Sigmoid colon (tissue), 6 donors: ENCODE measurements at regions not wholly inside any gene's neighbourhood (a gene's known extent, or its start where the extent isn't known, plus 50 kb on each side); places are given as distances from the start of the nearest gene placed in this dataset.
A peak's percentile ranks its signal among the peaks of the same experiment; 100 is the strongest.

ENCODE experiments used
- DNase-seq: peaks from one replicate; pipeline ENCODE4 v3.0.0-alpha.2; 2019
- H3K27ac ChIP-seq, 4 donors: fragments of 200-600 bp; sonication (generic); one replicate each; pipeline ENCODE4 v1.5.1; 2016 to 2019; ENCODE audit warnings: mild to moderate bottlenecking in 1 of 4
- H3K27me3 ChIP-seq, 3 donors: fragments of 200-600 bp; sonication (generic); one replicate each; pipeline ENCODE4 v1.5.1; 2019; ENCODE audit warnings: mild to moderate bottlenecking in 1 of 3
- H3K36me3 ChIP-seq, 4 donors: fragments of 200-600 bp; sonication (generic); one replicate each; pipeline ENCODE4 v1.5.1; 2016 to 2019
- H3K4me1 ChIP-seq, 4 donors: fragments of 200-600 bp; sonication (generic); one replicate each; pipeline ENCODE4 v1.5.1; 2017 to 2019
- H3K4me3 ChIP-seq, 4 donors: fragments of 200-600 bp; sonication (generic); one replicate each; pipeline ENCODE4 v1.5.1; 2017 to 2019; ENCODE audit warnings: mild to moderate bottlenecking in 2 of 4, moderate library complexity in 1 of 4
- H3K9me3 ChIP-seq, 4 donors: fragments of 200-600 bp in 3 of 4; sonication (generic) in 3 of 4; one replicate each; pipeline versions ENCODE4 v1.5.1 to v1.6.1; 2013 to 2019
- CTCF ChIP-seq, 4 experiments: fragments of 450-650 bp in 3 of 4; fragments of 200-600 bp in 1 of 4; IDR thresholded peaks; one replicate each; pipeline ENCODE4 v1.5.1; 2016 to 2019; ENCODE audit warnings: antibody characterized with exemption in 4 of 4, mild to moderate bottlenecking in 3 of 4, moderate library complexity in 2 of 4
- EP300 ChIP-seq, 4 donors: sonication (generic); formaldehyde crosslinking; IDR thresholded peaks; one replicate each; pipeline ENCODE4 v1.6.1; 2017; ENCODE audit warnings: antibody characterized with exemption in 4 of 4
- POLR2A ChIP-seq, 2 donors: fragments of 450-650 bp; IDR thresholded peaks; one replicate each; pipeline ENCODE4 v1.6.1; 2016; ENCODE audit warnings: antibody characterized with exemption in 2 of 2, mild to moderate bottlenecking in 2 of 2, moderate library complexity in 2 of 2
- POLR2AphosphoS5 ChIP-seq, 4 donors: sonication (generic); formaldehyde crosslinking; IDR thresholded peaks; one replicate each; pipeline ENCODE4 v1.6.1; 2017; ENCODE audit warnings: antibody characterized with exemption in 4 of 4
- WGBS, 2 donors: extraction: QIAGEN DNeasy Blood & Tissue Kit; methylation state at CpG; one replicate each; pipeline ENCODE4 v1.1.7; 2013; 5-methylcytosine and 5-hydroxymethylcytosine counted together
- intact Hi-C: fragments of 100-400 bp; cut with DNase I; formaldehyde crosslinking; loops from one replicate; pipeline ENCODE4 v1.15.1; 2023
- donor health status: healthy with polysubstance abuse.
- donor health status: healthy.

DNA sequence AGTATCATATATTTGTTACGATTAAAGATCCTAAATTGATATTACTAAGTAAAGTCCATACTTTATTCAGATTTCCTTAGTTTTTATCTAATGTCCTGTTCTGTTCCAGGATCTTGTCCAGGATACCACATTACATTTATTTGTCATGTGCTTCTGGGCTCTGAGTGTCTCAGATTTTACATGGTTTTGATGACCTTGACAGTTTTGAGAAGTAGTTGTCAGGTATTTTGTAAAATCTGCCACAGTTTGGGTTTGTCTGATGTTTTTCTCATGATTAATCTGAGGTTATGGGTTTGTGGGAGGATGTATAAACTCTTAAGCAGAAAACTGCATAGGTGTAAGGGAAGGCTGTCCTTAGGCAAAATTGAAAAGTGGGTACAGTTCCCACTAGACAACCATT, 109.9 kb upstream of the BMP5 start:
- no peak for TF ChIP-seq POLR2A (IDR thresholded peaks at IDR 0.05)
- no peak for TF ChIP-seq POLR2AphosphoS5 (IDR thresholded peaks at IDR 0.05)
- TF ChIP-seq CTCF (IDR thresholded peaks at IDR 0.05): no peak
- TF ChIP-seq EP300 (IDR thresholded peaks at IDR 0.05): no peak
- H3K4me3 ChIP-seq: no peak overlapping the region
- no peaks in the 10 kb centered on the region for H3K27me3 ChIP-seq
- H3K4me1 ChIP-seq: no peaks in the 10 kb centered on the region
- no peaks in the 10 kb centered on the region for H3K36me3 ChIP-seq
- no peak for DNase-seq
- intact Hi-C loops: no loop called here
- 97 to 100% methylated on average over 1 of the region's 1 CpG for WGBS, 2 donors
- no peak overlapping the region for H3K27ac ChIP-seq
- H3K9me3 ChIP-seq: no peaks in the 10 kb centered on the region

DNA sequence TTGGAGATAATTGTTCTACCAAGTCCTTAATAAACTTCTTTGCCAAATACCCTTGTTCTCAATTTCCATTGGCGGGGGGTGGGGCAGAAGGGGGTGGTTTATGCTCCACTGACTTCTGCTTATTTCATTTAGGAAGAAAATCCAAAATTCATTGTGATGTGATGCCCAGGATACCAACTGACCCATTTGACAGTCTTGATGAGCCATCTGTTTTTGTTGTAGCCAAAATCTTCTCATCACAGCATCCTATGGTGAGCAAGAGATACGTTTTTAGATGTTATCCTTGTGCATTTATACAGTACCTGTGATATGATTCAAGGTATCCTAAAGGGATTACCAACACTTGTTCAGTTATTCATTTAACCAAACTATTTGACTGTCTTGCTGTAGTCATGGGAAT, 108.5 kb upstream of the BMP5 start:
- DNase-seq: no peak
- Histone ChIP-seq H3K4me1 (no peaks in the 10 kb centered on the region), H3K9me3 (no peaks in the 10 kb centered on the region), H3K27me3 (no peaks in the 10 kb centered on the region), H3K36me3 (no peaks in the 10 kb centered on the region), H3K27ac (no peak overlapping the region), H3K4me3 (no peak overlapping the region)
- 71 to 86% methylated on average over 2 of the region's 2 CpGs for WGBS, 2 donors
- intact Hi-C loops: no loop called here
- TF ChIP-seq POLR2A (IDR thresholded peaks at IDR 0.05): no peak
- TF ChIP-seq POLR2AphosphoS5 (IDR thresholded peaks at IDR 0.05): no peak

DNA sequence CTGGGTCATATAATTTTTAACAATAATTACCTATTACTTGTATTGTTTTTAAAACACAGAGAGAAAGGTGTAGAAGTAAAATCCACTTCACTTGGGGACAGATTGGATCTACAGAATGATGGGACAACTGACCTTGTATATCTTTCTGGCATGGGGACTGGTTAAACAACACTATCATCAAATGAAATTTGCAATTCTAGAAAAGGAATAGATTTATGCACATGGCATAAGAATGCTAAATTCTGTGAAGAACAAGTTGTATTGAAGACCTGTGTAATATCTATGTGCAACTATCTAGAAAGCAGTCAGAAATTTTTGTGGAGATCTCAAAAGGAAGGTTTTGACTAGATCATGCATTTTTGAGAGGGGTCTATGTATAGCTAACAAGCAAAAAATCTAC, 106.3 kb upstream of the BMP5 start:
- TF ChIP-seq CTCF (IDR thresholded peaks at IDR 0.05): no peak
- TF ChIP-seq POLR2A (IDR thresholded peaks at IDR 0.05): no peak
- no peak for TF ChIP-seq POLR2AphosphoS5 (IDR thresholded peaks at IDR 0.05)
- no peak for TF ChIP-seq EP300 (IDR thresholded peaks at IDR 0.05)
- H3K27ac ChIP-seq: no peak overlapping the region
- H3K4me3 ChIP-seq: no peak overlapping the region
- no peaks in the 10 kb centered on the region for H3K27me3 ChIP-seq
- H3K4me1 ChIP-seq: no peaks in the 10 kb centered on the region
- intact Hi-C loops: no loop called here
- no peaks in the 10 kb centered on the region for H3K9me3 ChIP-seq
- no peak for DNase-seq
- H3K36me3 ChIP-seq: no peaks in the 10 kb centered on the region

- Histone ChIP-seq H3K9me3 (no peaks in the 10 kb centered on the region), H3K27ac (no peak overlapping the region), H3K4me1 (no peaks in the 10 kb centered on the region), H3K4me3 (no peak overlapping the region), H3K27me3 (no peaks in the 10 kb centered on the region), H3K36me3 (no peaks in the 10 kb centered on the region)
- intact Hi-C loops: loop anchor here (1.0 kb wide), 1 partner anchor 312 kb away; no protein-coding TSS in a partner anchor
- TF ChIP-seq EP300 (IDR thresholded peaks at IDR 0.05) (no peak), POLR2A (IDR thresholded peaks at IDR 0.05) (no peak), POLR2AphosphoS5 (IDR thresholded peaks at IDR 0.05) (no peak), CTCF (IDR thresholded peaks at IDR 0.05) (peak; percentile 54 to 79 (median 66))
- 9 to 21% methylated on average over 1 of the region's 1 CpG for WGBS, 2 donors
- DNase-seq: no peak
Measured at GRCh38 chr6:55980627-55981211, 105.3 kb upstream of the BMP5 start.

DNA sequence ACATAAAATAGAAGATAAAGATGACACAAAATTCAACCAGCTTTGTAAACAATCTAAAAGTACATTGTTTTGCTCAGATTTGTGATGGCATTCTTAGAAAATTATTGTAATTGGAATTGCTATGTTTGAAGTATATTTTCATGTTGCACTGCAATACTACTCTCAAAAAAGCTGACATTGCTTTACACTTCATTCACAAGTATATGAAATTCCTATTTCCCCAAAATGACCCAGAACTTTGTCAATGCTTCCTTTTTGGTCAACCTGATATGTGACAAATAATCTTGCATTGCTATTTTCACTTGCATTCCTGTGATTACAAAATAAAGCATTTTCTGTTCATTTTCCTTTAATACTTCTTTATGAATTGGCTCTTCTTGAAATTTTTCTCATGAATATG, 104.1 kb upstream of the BMP5 start:
- H3K4me3 ChIP-seq: no peak overlapping the region
- H3K36me3 ChIP-seq: no peaks in the 10 kb centered on the region
- TF ChIP-seq EP300 (IDR thresholded peaks at IDR 0.05): no peak
- no peak for TF ChIP-seq CTCF (IDR thresholded peaks at IDR 0.05)
- TF ChIP-seq POLR2AphosphoS5 (IDR thresholded peaks at IDR 0.05): no peak
- no peak for TF ChIP-seq POLR2A (IDR thresholded peaks at IDR 0.05)
- H3K9me3 ChIP-seq: no peaks in the 10 kb centered on the region
- H3K27me3 ChIP-seq: no peaks in the 10 kb centered on the region
- no peak for DNase-seq
- intact Hi-C loops: no loop called here
- H3K4me1 ChIP-seq: no peaks in the 10 kb centered on the region
- H3K27ac ChIP-seq: no peak overlapping the region
